A549 (cell line): ENCODE measurements at regions not wholly inside any gene's neighbourhood (a gene's known extent, or its start where the extent isn't known, plus 50 kb on each side); places are given as distances from the start of the nearest gene placed in this dataset.

ENCODE experiments used
- CHD2 ChIP-seq: fragments of 150-350 bp; IDR thresholded peaks from 2 replicates; pipeline ENCODE4 v1.6.1; 2014; ENCODE audit warnings: low read length; ENCODE audit not compliant: partially characterized antibody
- CHD4 ChIP-seq: fragments of 200-600 bp; sonication (generic); IDR thresholded peaks from 2 replicates; pipeline ENCODE4 v1.6.1; 2016; ENCODE audit warnings: antibody characterized with exemption, mild to moderate bottlenecking, borderline replicate concordance
- FOSL2 ChIP-seq, 2 experiments: fragments of 450-650 bp in 1 of 2; fragments of >200 bp in 1 of 2; sonication (Bioruptor Twin) in 1 of 2; formaldehyde crosslinking; IDR thresholded peaks; 2 replicates each; pipeline versions ENCODE4 v1.5.0 to v1.6.1; 2016 to 2020; ENCODE audit warnings: mild to moderate bottlenecking in 1 of 2, moderate library complexity in 1 of 2
- HOXA7 ChIP-seq: fragments of 250-450 bp; sonication (Bioruptor Pico); IDR thresholded peaks from 2 replicates; pipeline ENCODE4 v1.5.0; 2020; ENCODE audit warnings: mild to moderate bottlenecking, moderate library complexity
- KDM5A ChIP-seq: fragments of 200-600 bp; sonication (generic); IDR thresholded peaks from 2 replicates; pipeline ENCODE4 v1.6.1; 2016; ENCODE audit warnings: antibody characterized with exemption, mild to moderate bottlenecking
- MAFK ChIP-seq: fragments of 450-650 bp; IDR thresholded peaks from 2 replicates; pipeline ENCODE4 v1.6.1; 2014; ENCODE audit not compliant: partially characterized antibody
- MAZ ChIP-seq: fragments of 150-350 bp; IDR thresholded peaks from 2 replicates; pipeline ENCODE4 v1.6.1; 2014; ENCODE audit warnings: antibody characterized with exemption, low read depth, low read length, borderline replicate concordance
- PHF8 ChIP-seq: fragments of 200-600 bp; sonication (generic); IDR thresholded peaks from 2 replicates; pipeline ENCODE4 v1.6.1; 2016; ENCODE audit warnings: low read depth, mild to moderate bottlenecking, antibody characterized with exemption, moderate library complexity, borderline replicate concordance
- POLR2A ChIP-seq: IDR thresholded peaks from 2 replicates; pipeline ENCODE4 v1.6.1; 2012; ENCODE audit warnings: mild to moderate bottlenecking, low read length
- POLR2AphosphoS2 ChIP-seq: conservative IDR thresholded peaks from 2 replicates; pipeline ENCODE4 v1.6.1; 2012; ENCODE audit warnings: low read length, improper control_type of control experiment, inconsistent platforms
- RFX5 ChIP-seq: fragments of 450-650 bp; IDR thresholded peaks from 2 replicates; pipeline ENCODE4 v1.7.1; 2014; ENCODE audit warnings: antibody characterized with exemption, mild to moderate bottlenecking, moderate library complexity
- RNF2 ChIP-seq: fragments of 200-600 bp; sonication (generic); IDR thresholded peaks from 2 replicates; pipeline ENCODE4 v1.6.1; 2016; ENCODE audit warnings: low read depth, mild to moderate bottlenecking, antibody characterized with exemption, moderate library complexity, borderline replicate concordance
- TF ChIP-seq, protein P1 (sequence below): fragments of >200 bp; sonication (Bioruptor Twin); formaldehyde crosslinking; IDR thresholded peaks from 3 replicates; pipeline ENCODE4 v1.5.1; 2016
- TF ChIP-seq, protein P2 (sequence below): fragments of 150-350 bp; IDR thresholded peaks from 2 replicates; pipeline ENCODE4 v1.6.1; 2014; ENCODE audit warnings: low read depth, mild to moderate bottlenecking, low read length

DNA sequence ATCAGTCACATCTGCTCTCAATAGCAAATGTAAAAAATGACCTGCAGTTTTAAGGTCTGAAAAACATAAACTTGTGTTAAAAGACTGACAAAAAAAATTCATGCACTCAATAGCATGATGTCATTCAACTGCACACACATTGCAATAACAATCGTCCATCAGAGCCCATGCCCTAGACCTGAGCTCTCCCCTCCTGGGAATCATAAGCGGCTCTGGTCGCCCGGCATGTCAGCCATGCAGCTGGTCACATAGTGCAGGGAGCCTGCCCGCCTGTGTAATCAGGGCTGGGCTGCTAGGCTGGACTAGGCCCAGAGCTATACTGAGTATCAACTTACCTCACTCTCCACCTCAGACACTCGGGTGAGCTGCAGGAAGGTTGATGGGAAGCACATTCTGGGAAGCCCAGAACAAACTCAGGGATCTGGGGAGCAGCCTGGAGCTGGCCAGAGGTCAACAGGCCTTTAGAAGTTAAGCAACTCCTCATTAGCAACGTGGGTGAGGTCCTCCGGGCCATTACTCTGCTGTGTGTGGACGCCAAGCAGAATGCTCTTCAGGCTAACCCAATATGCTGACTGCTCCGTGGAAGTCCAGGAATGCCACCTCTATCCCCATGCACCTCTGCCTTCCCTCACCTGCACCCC, 165.5 kb downstream of the TTC32 start:
- no peak for TF ChIP-seq HOXA7 (CRISPR knock-in tag)
- TF ChIP-seq POLR2A: no peak
- TF ChIP-seq FOSL2 (IDR thresholded peaks at IDR 0.05): no peak
- no peak for TF ChIP-seq FOSL2 (CRISPR knock-in tag; IDR thresholded peaks at IDR 0.05)
- TF ChIP-seq CHD2: no peak
- no peak for TF ChIP-seq CHD4
- TF ChIP-seq, protein P1, sequence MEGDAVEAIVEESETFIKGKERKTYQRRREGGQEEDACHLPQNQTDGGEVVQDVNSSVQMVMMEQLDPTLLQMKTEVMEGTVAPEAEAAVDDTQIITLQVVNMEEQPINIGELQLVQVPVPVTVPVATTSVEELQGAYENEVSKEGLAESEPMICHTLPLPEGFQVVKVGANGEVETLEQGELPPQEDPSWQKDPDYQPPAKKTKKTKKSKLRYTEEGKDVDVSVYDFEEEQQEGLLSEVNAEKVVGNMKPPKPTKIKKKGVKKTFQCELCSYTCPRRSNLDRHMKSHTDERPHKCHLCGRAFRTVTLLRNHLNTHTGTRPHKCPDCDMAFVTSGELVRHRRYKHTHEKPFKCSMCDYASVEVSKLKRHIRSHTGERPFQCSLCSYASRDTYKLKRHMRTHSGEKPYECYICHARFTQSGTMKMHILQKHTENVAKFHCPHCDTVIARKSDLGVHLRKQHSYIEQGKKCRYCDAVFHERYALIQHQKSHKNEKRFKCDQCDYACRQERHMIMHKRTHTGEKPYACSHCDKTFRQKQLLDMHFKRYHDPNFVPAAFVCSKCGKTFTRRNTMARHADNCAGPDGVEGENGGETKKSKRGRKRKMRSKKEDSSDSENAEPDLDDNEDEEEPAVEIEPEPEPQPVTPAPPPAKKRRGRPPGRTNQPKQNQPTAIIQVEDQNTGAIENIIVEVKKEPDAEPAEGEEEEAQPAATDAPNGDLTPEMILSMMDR: no peak
- TF ChIP-seq, protein P2, sequence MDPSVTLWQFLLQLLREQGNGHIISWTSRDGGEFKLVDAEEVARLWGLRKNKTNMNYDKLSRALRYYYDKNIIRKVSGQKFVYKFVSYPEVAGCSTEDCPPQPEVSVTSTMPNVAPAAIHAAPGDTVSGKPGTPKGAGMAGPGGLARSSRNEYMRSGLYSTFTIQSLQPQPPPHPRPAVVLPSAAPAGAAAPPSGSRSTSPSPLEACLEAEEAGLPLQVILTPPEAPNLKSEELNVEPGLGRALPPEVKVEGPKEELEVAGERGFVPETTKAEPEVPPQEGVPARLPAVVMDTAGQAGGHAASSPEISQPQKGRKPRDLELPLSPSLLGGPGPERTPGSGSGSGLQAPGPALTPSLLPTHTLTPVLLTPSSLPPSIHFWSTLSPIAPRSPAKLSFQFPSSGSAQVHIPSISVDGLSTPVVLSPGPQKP: no peak
- TF ChIP-seq RFX5: no peak
- no peak for TF ChIP-seq MAZ
- TF ChIP-seq RNF2: no peak
- TF ChIP-seq MAFK: no peak
- no peak for TF ChIP-seq KDM5A
- TF ChIP-seq PHF8: no peak
- no peak for TF ChIP-seq POLR2AphosphoS2
